ENCODE measurements at regions not wholly inside any gene's neighbourhood (a gene's known extent, or its start where the extent isn't known, plus 50 kb on each side); places are given as distances from the start of the nearest gene placed in this dataset.

DNA sequence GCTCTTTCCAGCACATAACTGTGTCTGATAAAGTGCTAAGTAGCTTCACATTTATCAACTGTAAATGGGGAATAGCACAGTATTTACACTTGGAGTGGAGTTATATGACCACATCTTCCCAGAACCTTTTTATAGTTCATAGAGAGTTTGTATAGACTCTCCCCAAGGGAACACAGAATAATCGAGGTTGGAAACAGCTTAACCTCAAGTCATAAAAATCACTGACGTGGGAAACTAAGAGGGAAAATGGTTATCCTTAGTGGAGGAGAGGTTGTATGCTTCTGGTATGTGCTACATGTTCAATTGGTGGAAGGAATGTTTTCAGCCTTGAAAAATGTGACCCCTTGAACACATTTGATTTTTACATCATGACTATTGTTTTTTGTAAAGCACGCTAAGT, 167.9 kb upstream of the KIAA1217 start:
- no peak overlapping the region for H3K4me3 ChIP-seq (ENCODE audit: low read length)
- no peak for TF ChIP-seq EZH2phosphoT487 (IDR thresholded peaks at IDR 0.05; ENCODE audit: low read depth)
- TF ChIP-seq, protein P1, sequence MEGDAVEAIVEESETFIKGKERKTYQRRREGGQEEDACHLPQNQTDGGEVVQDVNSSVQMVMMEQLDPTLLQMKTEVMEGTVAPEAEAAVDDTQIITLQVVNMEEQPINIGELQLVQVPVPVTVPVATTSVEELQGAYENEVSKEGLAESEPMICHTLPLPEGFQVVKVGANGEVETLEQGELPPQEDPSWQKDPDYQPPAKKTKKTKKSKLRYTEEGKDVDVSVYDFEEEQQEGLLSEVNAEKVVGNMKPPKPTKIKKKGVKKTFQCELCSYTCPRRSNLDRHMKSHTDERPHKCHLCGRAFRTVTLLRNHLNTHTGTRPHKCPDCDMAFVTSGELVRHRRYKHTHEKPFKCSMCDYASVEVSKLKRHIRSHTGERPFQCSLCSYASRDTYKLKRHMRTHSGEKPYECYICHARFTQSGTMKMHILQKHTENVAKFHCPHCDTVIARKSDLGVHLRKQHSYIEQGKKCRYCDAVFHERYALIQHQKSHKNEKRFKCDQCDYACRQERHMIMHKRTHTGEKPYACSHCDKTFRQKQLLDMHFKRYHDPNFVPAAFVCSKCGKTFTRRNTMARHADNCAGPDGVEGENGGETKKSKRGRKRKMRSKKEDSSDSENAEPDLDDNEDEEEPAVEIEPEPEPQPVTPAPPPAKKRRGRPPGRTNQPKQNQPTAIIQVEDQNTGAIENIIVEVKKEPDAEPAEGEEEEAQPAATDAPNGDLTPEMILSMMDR (IDR thresholded peaks at IDR 0.05; ENCODE audit: low read depth, low read length), result no peak
- no peaks in the 10 kb centered on the region for H3K4me1 ChIP-seq (ENCODE audit: low read length)
- no peak overlapping the region for H3K9ac ChIP-seq (ENCODE audit: low read length)
- no peak overlapping the region for H3K27ac ChIP-seq (ENCODE audit: low read length)
- no peaks in the 10 kb centered on the region for H4K20me1 ChIP-seq (ENCODE audit: insufficient read depth, low read length)
- no peaks in the 10 kb centered on the region for H3K9me3 ChIP-seq (ENCODE audit: insufficient read depth, low read length)
- H3K27me3 ChIP-seq (ENCODE audit: low read depth, low read length), result no peaks in the 10 kb centered on the region
- H3K36me3 ChIP-seq (replicated peaks; ENCODE audit: low read depth, low read length), result no peaks in the 10 kb centered on the region
- H3K79me2 ChIP-seq (ENCODE audit: low read length), result no peaks in the 10 kb centered on the region
- H2AFZ ChIP-seq (ENCODE audit: low read depth, low read length), result no peak overlapping the region
- no peak overlapping the region for H3K4me2 ChIP-seq (ENCODE audit: low read length)

GRCh38 chr10:24041834-24042233, 167.1 kb upstream of the KIAA1217 start:
- no peak overlapping the region for H2AFZ ChIP-seq (ENCODE audit: low read depth, low read length)
- H3K9ac ChIP-seq (ENCODE audit: low read length), result no peak overlapping the region
- H3K79me2 ChIP-seq (ENCODE audit: low read length), result no peaks in the 10 kb centered on the region
- H3K4me3 ChIP-seq (ENCODE audit: low read length), result no peak overlapping the region
- no peaks in the 10 kb centered on the region for H3K36me3 ChIP-seq (replicated peaks; ENCODE audit: low read depth, low read length)
- H3K27me3 ChIP-seq (ENCODE audit: low read depth, low read length), result no peaks in the 10 kb centered on the region
- no peaks in the 10 kb centered on the region for H3K9me3 ChIP-seq (ENCODE audit: insufficient read depth, low read length)
- H4K20me1 ChIP-seq (ENCODE audit: insufficient read depth, low read length), result no peaks in the 10 kb centered on the region
- no peak for TF ChIP-seq EZH2phosphoT487 (IDR thresholded peaks at IDR 0.05; ENCODE audit: low read depth)
- TF ChIP-seq, protein P1 (IDR thresholded peaks at IDR 0.05; ENCODE audit: low read depth, low read length), result no peak
- no peaks in the 10 kb centered on the region for H3K4me1 ChIP-seq (ENCODE audit: low read length)
- no peak overlapping the region for H3K4me2 ChIP-seq (ENCODE audit: low read length)
- no peak overlapping the region for H3K27ac ChIP-seq (ENCODE audit: low read length)

DNA sequence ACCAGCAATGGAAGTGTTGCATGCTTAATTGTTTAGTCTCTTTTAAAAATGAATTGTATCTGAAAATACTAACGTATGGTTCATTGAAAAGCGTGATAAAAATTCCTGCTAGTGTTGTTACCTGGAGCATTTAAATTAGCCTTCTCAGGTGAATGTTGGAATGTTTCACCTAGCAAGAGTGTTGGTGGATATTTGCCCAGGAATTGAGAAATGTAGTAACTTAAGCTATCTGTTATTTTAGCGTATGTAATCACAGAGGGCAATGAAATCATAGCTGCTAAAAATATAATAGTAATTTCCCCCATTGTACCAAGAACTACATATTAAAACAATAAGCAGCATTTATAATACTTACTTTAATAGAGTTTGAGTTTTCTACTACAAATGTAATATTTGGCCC, 166.1 kb upstream of the KIAA1217 start:
- Histone ChIP-seq H3K79me2 (ENCODE audit: low read length) (no peaks in the 10 kb centered on the region), H4K20me1 (ENCODE audit: insufficient read depth, low read length) (no peaks in the 10 kb centered on the region), H3K27ac (ENCODE audit: low read length) (no peak overlapping the region), H3K27me3 (ENCODE audit: low read depth, low read length) (no peaks in the 10 kb centered on the region), H3K4me3 (ENCODE audit: low read length) (no peak overlapping the region), H3K9ac (ENCODE audit: low read length) (no peak overlapping the region), H3K36me3 (replicated peaks; ENCODE audit: low read depth, low read length) (no peaks in the 10 kb centered on the region), H3K4me1 (ENCODE audit: low read length) (no peaks in the 10 kb centered on the region), H2AFZ (ENCODE audit: low read depth, low read length) (no peak overlapping the region), H3K4me2 (ENCODE audit: low read length) (no peak overlapping the region), H3K9me3 (ENCODE audit: insufficient read depth, low read length) (no peaks in the 10 kb centered on the region)
- TF ChIP-seq EZH2phosphoT487 (IDR thresholded peaks at IDR 0.05; ENCODE audit: low read depth), result no peak
- TF ChIP-seq, protein P1 (IDR thresholded peaks at IDR 0.05; ENCODE audit: low read depth, low read length), result no peak

DNA sequence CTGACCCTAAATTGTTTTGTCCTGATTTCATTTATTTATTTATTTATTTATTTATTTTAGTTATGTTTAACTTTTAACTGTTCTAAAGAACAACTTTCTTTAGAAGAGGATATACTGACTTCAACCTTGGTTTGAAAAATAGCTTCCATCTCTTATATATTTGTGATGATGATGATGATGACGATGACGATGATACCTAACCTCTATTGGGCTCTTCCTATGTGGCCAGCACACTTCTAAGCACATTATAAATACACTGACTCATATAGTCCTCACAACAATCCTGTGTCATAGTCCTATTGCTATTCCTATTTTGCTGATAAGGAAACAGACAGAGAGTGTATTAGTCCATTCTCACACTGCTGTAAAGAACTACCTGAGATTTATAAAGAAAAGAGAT, 162.9 kb upstream of the KIAA1217 start:
- Histone ChIP-seq H4K20me1 (ENCODE audit: insufficient read depth, low read length) (no peaks in the 10 kb centered on the region), H3K27ac (ENCODE audit: low read length) (no peak overlapping the region), H3K79me2 (ENCODE audit: low read length) (no peaks in the 10 kb centered on the region), H3K9ac (ENCODE audit: low read length) (no peak overlapping the region), H3K36me3 (replicated peaks; ENCODE audit: low read depth, low read length) (no peaks in the 10 kb centered on the region), H3K27me3 (ENCODE audit: low read depth, low read length) (no peaks in the 10 kb centered on the region), H3K4me2 (ENCODE audit: low read length) (no peak overlapping the region), H3K4me3 (ENCODE audit: low read length) (no peak overlapping the region), H2AFZ (ENCODE audit: low read depth, low read length) (no peak overlapping the region), H3K9me3 (ENCODE audit: insufficient read depth, low read length) (no peaks in the 10 kb centered on the region), H3K4me1 (ENCODE audit: low read length) (no peaks in the 10 kb centered on the region)
- TF ChIP-seq, protein P1 (IDR thresholded peaks at IDR 0.05; ENCODE audit: low read depth, low read length), result no peak
- no peak for TF ChIP-seq EZH2phosphoT487 (IDR thresholded peaks at IDR 0.05; ENCODE audit: low read depth)
